GM18507 (cell line): ENCODE measurements at regions not wholly inside any gene's neighbourhood (a gene's known extent, or its start where the extent isn't known, plus 50 kb on each side); places are given as distances from the start of the nearest gene placed in this dataset.
A peak's percentile ranks its signal among the peaks of the same experiment; 100 is the strongest.
"Not testable (repeated sequence)": the region's sequence is repeated elsewhere in the genome, so short reads cannot be mapped to it uniquely, and the experiment has no call there.

ENCODE experiments used
- DNase-seq: peaks from one replicate; pipeline ENCODE4 v3.0.0; 2011; ENCODE audit warnings: low read depth; ENCODE audit not compliant: insufficient read length; ENCODE audit errors: extremely low spot score
- FAIRE-seq: peaks from 2 replicates; lab custom pipeline; 2011; peaks lifted over from hg19 to GRCh38; lab: Jason Lieb, UNC

DNA sequence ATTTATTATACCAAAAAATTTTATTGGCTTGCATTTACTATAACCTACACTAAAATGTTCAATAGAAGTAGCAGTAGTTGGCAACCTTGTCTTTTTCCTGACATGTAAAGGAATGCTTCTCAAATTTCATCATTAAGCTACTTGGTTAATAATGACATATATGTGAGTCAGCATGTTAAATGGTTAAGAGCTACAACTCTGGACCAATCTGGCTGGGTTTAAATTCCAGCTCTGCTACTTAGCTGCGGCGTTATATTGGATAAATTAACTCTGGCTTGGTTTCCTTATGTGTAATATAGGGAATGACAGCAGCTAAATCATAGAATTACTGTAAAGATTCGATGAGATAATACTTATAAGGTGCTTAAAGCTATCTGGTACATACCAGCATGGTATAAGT lies 53.7 kb upstream of the OTOGL start:
- FAIRE-seq: no peak
- no peak for DNase-seq

- DNase-seq: no peak
- FAIRE-seq: no peak
Observed at GRCh38 chr12:80044694-80045046, 54.7 kb upstream of the OTOGL start.

DNA sequence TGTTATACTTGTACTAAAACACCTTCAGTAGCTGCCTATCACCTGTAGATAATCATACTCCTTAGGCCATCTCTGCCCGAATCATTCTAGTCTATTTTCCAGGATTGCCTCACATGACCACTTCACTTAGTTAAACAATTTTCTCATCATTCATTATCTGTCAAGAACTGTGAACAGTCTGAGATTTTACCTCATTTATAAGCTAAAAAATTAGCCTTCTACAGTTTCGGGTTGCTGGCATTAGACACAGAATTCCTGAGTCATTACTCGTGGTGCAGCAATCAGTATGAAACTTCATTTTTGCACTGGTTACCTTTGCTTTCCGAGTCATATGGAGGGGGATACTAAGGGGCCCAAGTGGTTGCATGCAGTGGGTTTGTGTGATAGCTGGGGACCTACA lies 57.6 kb upstream of the OTOGL start:
- FAIRE-seq: no peak
- DNase-seq: no peak

- no peak for FAIRE-seq
- DNase-seq: no peak
Observed at GRCh38 chr12:80041071-80041470, 58.3 kb upstream of the OTOGL start.

- no peak for DNase-seq
- no peak for FAIRE-seq
Observed at GRCh38 chr12:80040075-80040738, 59.1 kb upstream of the OTOGL start.

DNA sequence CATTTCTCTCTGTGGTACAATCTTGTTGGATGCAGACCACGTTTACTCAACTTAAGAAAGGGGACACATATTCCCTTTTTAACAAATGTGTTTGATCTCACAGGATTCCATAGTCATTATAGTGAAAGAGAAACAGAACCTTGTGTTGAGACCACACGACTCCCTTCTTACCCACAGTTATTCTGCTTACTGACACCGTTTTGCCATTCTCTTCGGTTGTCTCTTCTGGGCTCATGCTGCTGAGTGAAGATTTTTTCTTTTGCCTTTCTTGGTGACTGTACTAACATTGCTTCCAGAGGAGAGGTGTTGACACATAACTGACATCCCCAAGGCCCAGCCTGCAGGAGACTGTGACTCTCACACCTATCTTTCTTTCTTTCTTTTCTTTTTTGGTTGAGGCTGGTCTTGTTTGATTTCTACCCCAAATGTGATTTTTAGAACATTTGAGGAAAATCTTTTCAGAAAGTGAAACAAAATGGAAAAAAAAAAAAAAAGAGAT lies 61.2 kb upstream of the OTOGL start:
- FAIRE-seq (no peak), DNase-seq (no peak)

DNA sequence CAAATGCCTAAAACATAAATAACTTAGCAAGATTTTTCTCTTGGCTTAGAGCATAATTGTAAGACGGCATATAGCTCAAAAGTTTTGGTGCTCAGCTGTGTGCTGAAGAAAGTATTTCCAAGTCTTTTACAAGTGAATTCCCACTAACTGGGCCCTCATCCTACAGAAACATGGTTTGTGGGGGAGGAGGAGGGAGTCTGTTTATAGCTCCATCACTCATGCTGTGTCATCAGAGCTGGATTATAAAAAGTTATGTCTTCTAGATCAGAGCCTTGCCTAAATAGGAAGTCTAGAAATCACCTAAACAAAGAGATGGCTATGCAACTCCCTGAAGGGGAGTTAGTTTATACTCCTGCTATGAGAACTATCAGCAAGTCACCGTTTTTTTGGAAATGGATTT lies 65.9 kb upstream of the OTOGL start:
- FAIRE-seq (no peak), DNase-seq (no peak)

GRCh38 chr12:80032946-80033345 lies 66.4 kb upstream of the OTOGL start:
- FAIRE-seq: no peak

DNA sequence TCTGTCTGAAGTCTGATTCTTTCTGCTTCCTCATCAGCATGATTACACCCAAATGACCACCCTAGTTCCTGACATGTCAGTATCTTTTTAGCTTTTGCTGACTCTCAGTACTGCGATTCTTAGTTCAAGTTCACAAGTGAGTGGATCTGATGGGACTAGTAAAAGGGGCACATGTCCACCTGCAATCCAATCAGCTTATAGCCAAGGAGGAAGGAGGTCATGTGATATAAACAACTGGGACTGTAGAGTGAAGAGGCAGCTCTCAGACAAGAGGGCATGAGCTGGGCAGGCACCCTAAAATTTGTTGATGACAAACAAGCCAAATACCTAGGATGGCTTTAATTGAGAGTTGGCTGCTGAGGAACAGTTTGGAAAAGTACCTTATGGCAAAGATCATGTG lies 68.1 kb upstream of the OTOGL start:
- no peak for DNase-seq
- FAIRE-seq: no peak

More at GRCh38 chr12:80032946-80033345, 66.4 kb upstream of the OTOGL start:
- no peak for DNase-seq

GRCh38 chr12:80025638-80026037 lies 73.7 kb upstream of the OTOGL start:
- DNase-seq (no peak), FAIRE-seq (no peak)

DNA sequence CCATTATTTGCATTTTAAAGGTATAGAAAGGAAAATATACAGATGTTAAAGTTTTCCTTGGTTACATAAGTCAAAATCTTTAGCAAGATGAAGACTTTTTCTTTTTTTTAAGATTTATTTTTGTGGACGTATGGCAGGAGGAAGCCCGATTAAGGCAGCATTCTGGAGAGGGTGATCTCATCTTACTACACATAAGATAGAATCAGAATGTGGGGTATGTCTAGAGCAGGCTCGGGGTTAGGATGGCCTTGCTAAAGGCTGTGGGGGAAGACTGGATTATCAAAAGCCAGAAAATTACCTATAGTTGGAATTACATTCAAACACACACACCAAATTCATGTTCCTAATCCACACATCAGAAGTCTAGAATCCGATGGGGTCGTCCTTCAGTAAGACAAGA lies 79.6 kb upstream of the OTOGL start:
- no peak for FAIRE-seq
- no peak for DNase-seq

GRCh38 chr12:80018119-80018518 lies 81.2 kb upstream of the OTOGL start:
- FAIRE-seq: no peak
- no peak for DNase-seq

DNA sequence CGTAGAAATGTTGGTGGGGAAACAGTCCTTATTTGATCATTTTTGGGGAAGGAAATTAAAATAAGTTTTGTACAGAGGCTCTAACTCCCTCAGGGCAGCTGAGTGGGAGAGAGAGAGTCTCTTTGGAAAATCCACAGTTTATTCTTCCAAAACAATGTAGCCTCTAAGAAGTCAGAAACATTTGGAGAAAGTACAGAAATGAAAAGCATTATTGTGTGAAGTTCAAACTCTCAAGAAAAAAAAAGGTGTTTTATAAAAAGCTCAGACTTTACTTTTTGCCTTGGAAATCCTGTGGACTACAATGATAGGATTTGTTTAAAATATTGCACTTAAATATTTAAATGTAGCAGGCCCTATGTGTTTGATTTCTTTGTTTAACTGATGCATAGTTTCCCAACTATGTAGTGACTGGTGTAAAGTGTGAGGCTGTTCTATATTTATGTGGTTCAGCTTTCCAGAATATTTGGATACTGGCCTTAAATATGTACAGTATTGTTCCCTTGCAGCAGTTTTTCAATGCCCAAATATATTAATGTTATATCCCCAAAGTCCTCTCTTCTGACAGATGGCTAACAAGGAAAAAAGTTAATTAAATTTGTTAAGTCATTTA lies 82.0 kb upstream of the OTOGL start:
- no peak for DNase-seq
- FAIRE-seq: no peak

GRCh38 chr12:80016684-80017083 lies 81.8 kb upstream of the PPP1R12A start:
- DNase-seq (no peak), FAIRE-seq (no peak)

DNA sequence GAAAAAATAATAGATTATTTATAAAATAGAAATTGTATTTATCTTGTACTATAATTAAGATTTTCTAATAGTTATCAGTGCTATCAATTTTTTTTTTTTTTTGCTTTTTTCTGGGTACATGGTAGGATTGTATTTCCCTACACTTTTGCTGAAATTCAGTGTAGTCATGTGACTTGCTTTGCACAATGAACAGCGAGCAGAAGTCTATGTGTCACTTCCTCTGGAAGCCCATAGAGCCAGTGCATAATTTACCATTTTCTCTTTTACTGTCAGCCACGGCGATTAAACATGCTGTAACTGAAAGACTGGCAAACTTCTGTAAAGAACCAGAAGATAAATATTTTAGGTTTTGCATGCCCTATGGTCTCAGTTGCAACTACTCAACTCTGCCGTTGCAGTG lies 80.8 kb upstream of the PPP1R12A start:
- no peak for FAIRE-seq
- no peak for DNase-seq

- DNase-seq, FAIRE-seq: not testable (repeated sequence)
Observed at GRCh38 chr12:80003744-80004143, 68.8 kb upstream of the PPP1R12A start.

DNA sequence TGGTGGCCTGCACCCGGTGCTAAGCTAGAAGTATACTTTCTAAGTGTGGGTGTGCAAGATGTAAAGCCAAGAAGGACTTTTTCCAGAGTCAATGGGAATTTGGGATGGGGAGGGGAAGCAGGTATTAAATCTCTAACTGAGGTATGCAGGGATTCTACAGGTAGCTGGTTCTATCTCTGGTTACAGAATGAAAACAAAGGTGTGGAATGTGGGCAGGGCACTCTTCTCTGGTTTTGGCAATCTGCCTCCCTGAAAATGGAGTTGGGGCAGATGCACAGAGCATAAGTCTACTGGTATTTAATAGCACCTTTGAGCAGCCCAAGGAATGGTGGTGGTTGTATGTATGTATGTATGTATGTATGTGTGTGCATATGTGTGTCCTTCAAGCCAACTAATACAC lies 66.7 kb upstream of the PPP1R12A start:
- FAIRE-seq (no peak), DNase-seq (no peak)

DNA sequence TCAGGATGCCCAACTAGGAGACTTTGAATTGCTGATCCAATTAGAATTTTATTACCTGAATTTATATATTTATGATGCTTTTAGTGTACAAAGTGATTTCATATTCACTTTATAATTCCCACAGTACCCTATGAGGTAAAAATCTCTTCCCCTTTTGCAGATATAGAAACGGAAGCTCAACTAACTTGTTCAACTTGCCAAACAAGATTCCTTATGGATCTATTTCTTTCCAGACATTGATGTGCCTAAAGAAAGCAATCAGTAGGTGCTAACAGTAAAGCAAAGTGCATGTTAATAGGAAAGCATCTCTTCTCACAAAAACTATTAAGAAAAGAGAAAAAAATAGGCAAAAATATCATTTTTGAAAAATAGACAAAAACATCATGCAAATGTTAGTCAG lies 65.9 kb upstream of the PPP1R12A start:
- FAIRE-seq: no peak
- no peak for DNase-seq

GRCh38 chr12:79998554-79998953 lies 63.7 kb upstream of the PPP1R12A start:
- FAIRE-seq: no peak
- DNase-seq: no peak

DNA sequence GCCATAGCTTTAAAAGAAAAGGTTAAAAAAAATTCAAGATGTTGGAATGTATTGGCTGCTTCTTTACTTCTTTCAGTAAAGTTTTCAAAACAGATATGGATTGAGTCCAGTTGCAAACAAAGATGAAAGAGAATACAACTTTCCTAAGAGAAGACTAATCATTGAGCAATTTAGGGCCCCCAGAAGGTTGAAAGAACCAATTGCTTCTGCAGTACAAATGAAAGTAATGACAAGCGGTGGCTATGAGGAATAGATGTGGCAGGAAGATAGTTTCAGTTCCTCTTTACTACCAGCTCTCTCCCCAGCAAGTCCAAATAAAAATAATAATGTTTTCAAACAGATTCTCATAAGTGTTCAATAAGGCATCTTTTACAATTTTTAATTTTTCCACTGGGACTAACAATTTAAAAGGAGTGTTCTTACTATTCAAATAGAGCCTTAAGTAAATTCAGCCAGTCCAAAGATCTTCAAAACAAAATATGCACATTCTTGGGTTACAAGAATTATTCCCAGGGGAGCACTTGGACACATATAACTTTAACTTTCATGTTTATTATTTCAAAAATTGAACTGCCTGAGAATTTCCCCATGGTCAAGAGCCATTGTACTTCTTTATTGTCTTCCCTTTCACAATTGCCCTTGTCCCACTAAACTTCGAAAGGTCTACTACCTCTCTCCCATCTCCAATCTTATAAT lies 62.3 kb upstream of the PPP1R12A start:
- DNase-seq (peak; percentile 47), FAIRE-seq (peak; percentile 79)
